CD14-positive monocyte (primary cell): ENCODE measurements at regions not wholly inside any gene's neighbourhood (a gene's known extent, or its start where the extent isn't known, plus 50 kb on each side); places are given as distances from the start of the nearest gene placed in this dataset.

Experiments
- DNase-seq, 3 donors: peaks; one replicate each; pipeline ENCODE4 v3.0.0-alpha.2; 2011 to 2022
- H2AFZ ChIP-seq: 2 replicates; pipeline ENCODE4 v1.6.0; 2012; ENCODE audit warnings: mild to moderate bottlenecking, low read depth, low read length, inconsistent platforms; ENCODE audit not compliant: insufficient read depth, poor library complexity, severe bottlenecking
- H3K27ac ChIP-seq, 2 donors: 1 replicate in 1 of 2; 2 replicates in 1 of 2; pipeline ENCODE4 v1.5.1; 2012 to 2013; ENCODE audit warnings: low read length in 2 of 2, control low read depth in 1 of 2, inconsistent platforms in 1 of 2, low read depth in 1 of 2, mild to moderate bottlenecking in 1 of 2
- H3K27me3 ChIP-seq, 2 donors: one replicate each; pipeline versions ENCODE4 v1.6.0 to v1.6.1; 2011 to 2013; ENCODE audit warnings: low read length in 2 of 2; ENCODE audit not compliant: control insufficient read depth in 2 of 2, insufficient read depth in 2 of 2
- H3K36me3 ChIP-seq, 2 donors: replicated peaks in 1 of 2; 1 replicate in 1 of 2; 2 replicates in 1 of 2; pipeline versions ENCODE4 v1.5.1 to v1.6.1; 2012 to 2013; ENCODE audit warnings: low read length in 2 of 2, control low read depth in 1 of 2, inconsistent platforms in 1 of 2, mild to moderate bottlenecking in 1 of 2; ENCODE audit not compliant: insufficient read depth in 2 of 2, control insufficient read depth in 1 of 2
- H3K4me1 ChIP-seq, 2 donors: 1 replicate in 1 of 2; 2 replicates in 1 of 2; pipeline versions ENCODE4 v1.5.1 to v1.6.1; 2012 to 2013; ENCODE audit warnings: low read length in 2 of 2, control low read depth in 1 of 2, inconsistent platforms in 1 of 2, mild to moderate bottlenecking in 1 of 2, moderate library complexity in 1 of 2; ENCODE audit not compliant: insufficient read depth in 2 of 2, control insufficient read depth in 1 of 2
- H3K4me2 ChIP-seq: replicated peaks from 2 replicates; pipeline ENCODE3; 2012; ENCODE audit warnings: low read length, moderate library complexity, mild to moderate bottlenecking; ENCODE audit not compliant: poor library complexity, severe bottlenecking; ENCODE audit errors: extremely low read depth
- H3K4me3 ChIP-seq, 3 experiments: fragments of 200-600 bp in 1 of 3; sonication (generic) in 1 of 3; replicated peaks in 1 of 3; 1 replicate in 2 of 3; 2 replicates in 1 of 3; pipeline ENCODE4 v1.5.1; 2011 to 2013; ENCODE audit warnings: low read length in 3 of 3, mild to moderate bottlenecking in 3 of 3, control low read depth in 2 of 3, low read depth in 2 of 3, inconsistent platforms in 1 of 3, moderate library complexity in 1 of 3
- H3K79me2 ChIP-seq: 2 replicates; pipeline ENCODE4 v1.6.0; 2012; ENCODE audit warnings: mild to moderate bottlenecking, control low read depth, inconsistent platforms, low read length, moderate library complexity; ENCODE audit not compliant: insufficient read depth
- H3K9ac ChIP-seq: 2 replicates; pipeline ENCODE4 v1.6.0; 2017; ENCODE audit warnings: low read length, mild to moderate bottlenecking; ENCODE audit not compliant: insufficient read depth, poor library complexity, severe bottlenecking
- H3K9me3 ChIP-seq, 2 donors: replicated peaks in 1 of 2; 1 replicate in 1 of 2; 2 replicates in 1 of 2; pipeline versions ENCODE4 v1.5.1 to v1.6.1; 2012 to 2013; ENCODE audit warnings: low read length in 2 of 2, control low read depth in 1 of 2; ENCODE audit not compliant: control insufficient read depth in 1 of 2, insufficient read depth in 1 of 2
- H4K20me1 ChIP-seq: 2 replicates; pipeline ENCODE4 v1.6.0; 2012; ENCODE audit warnings: mild to moderate bottlenecking, low read length, control low read depth, moderate library complexity; ENCODE audit not compliant: insufficient read depth
- H3K27ac Mint-ChIP-seq, 7 donors: one replicate each; pipeline ENCODE4 v1.8.0; 2020; ENCODE audit warnings: mild to moderate bottlenecking in 7 of 7, mixed read lengths in 7 of 7, moderate library complexity in 6 of 7, inconsistent platforms in 2 of 7
- H3K27me3 Mint-ChIP-seq, 3 donors: one replicate each; pipeline ENCODE4 v1.8.0; 2021 to 2022; ENCODE audit warnings: low read depth in 3 of 3, mild to moderate bottlenecking in 3 of 3, mixed read lengths in 3 of 3, moderate library complexity in 3 of 3, inconsistent platforms in 1 of 3
- H3K36me3 Mint-ChIP-seq, 2 donors: one replicate each; pipeline ENCODE4 v1.8.0; 2020; ENCODE audit warnings: mixed read lengths in 2 of 2, inconsistent platforms in 1 of 2, mild to moderate bottlenecking in 1 of 2
- H3K4me1 Mint-ChIP-seq: one replicate; pipeline ENCODE4 v1.8.0; 2020; ENCODE audit warnings: mild to moderate bottlenecking, mixed read lengths
- H3K4me3 Mint-ChIP-seq, 2 donors: one replicate each; pipeline ENCODE4 v1.8.0; 2020; ENCODE audit warnings: mild to moderate bottlenecking in 2 of 2, mixed read lengths in 2 of 2, moderate library complexity in 1 of 2
- H3K9me3 Mint-ChIP-seq, 7 donors: one replicate each; pipeline ENCODE4 v1.8.0; 2020 to 2022; ENCODE audit warnings: mixed read lengths in 7 of 7, mild to moderate bottlenecking in 6 of 7, moderate library complexity in 6 of 7, inconsistent platforms in 2 of 7
- WGBS: methylation state at CpG from one replicate; pipeline ENCODE4 v1.1.5; 2013; ENCODE audit warnings: missing lambda C conversion rate; ENCODE audit not compliant: insufficient coverage; 5-methylcytosine and 5-hydroxymethylcytosine counted together
- intact Hi-C, 2 donors: fragments of 100-400 bp; cut with micrococcal nuclease; formaldehyde crosslinking; loops; one replicate each; pipeline versions ENCODE4 v1.15.0 to v1.15.1; 2023
- TF ChIP-seq, protein P1 (sequence below): fragments of 200-600 bp; IDR thresholded peaks from one replicate; pipeline ENCODE4 v1.8.0; 2022; ENCODE audit warnings: antibody characterized with exemption, mild to moderate bottlenecking

DNA sequence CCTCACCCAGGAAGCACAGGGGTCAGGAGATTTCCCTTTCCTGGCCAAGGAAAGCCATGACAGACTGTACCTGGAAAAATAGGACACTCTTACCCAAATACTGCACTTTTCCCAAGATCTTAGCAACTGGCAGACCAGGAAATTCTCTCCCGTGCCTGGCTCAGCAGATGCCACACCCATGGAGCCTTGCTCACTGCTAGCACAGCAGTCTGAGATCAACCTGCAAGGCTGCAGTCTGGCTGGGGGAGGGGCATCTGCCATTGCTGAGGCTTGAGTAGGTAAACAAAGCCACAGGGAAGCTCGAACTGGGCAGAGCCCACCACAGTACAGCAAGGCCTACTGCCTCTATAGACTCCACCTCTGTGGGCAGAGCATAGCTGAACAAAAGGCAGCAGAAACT lies 567.3 kb upstream of the LMCD1 start:
- no peaks in the 10 kb centered on the region for H3K36me3 ChIP-seq
- 92% methylated on average over 2 of the region's 2 CpGs for WGBS
- no peak overlapping the region for H3K4me3 ChIP-seq
- TF ChIP-seq, protein P1, sequence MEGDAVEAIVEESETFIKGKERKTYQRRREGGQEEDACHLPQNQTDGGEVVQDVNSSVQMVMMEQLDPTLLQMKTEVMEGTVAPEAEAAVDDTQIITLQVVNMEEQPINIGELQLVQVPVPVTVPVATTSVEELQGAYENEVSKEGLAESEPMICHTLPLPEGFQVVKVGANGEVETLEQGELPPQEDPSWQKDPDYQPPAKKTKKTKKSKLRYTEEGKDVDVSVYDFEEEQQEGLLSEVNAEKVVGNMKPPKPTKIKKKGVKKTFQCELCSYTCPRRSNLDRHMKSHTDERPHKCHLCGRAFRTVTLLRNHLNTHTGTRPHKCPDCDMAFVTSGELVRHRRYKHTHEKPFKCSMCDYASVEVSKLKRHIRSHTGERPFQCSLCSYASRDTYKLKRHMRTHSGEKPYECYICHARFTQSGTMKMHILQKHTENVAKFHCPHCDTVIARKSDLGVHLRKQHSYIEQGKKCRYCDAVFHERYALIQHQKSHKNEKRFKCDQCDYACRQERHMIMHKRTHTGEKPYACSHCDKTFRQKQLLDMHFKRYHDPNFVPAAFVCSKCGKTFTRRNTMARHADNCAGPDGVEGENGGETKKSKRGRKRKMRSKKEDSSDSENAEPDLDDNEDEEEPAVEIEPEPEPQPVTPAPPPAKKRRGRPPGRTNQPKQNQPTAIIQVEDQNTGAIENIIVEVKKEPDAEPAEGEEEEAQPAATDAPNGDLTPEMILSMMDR, result no peak
- no peak for DNase-seq
- no peaks in the 10 kb centered on the region for H3K36me3 Mint-ChIP-seq
- no peaks in the 10 kb centered on the region for H4K20me1 ChIP-seq
- no peaks in the 10 kb centered on the region for H3K4me1 ChIP-seq
- no peak overlapping the region for H2AFZ ChIP-seq
- no peaks in the 10 kb centered on the region for H3K4me1 Mint-ChIP-seq
- intact Hi-C loops, result no loop called here
- H3K4me3 Mint-ChIP-seq, result no peak overlapping the region
- H3K4me2 ChIP-seq, result no peak overlapping the region
- peaks cover 6 to 16% of the 10 kb centered on the region in 2 donors for H3K9me3 ChIP-seq
- H3K27me3 Mint-ChIP-seq, result no peaks in the 10 kb centered on the region
- H3K79me2 ChIP-seq, result no peaks in the 10 kb centered on the region
- no peak overlapping the region for H3K9ac ChIP-seq
- H3K9me3 Mint-ChIP-seq, result peaks cover 8 to 24% (median 14%) of the 10 kb centered on the region in 7 donors
- no peak overlapping the region for H3K27ac ChIP-seq
- H3K27ac Mint-ChIP-seq, result no peak overlapping the region
- no peaks in the 10 kb centered on the region for H3K27me3 ChIP-seq

DNA sequence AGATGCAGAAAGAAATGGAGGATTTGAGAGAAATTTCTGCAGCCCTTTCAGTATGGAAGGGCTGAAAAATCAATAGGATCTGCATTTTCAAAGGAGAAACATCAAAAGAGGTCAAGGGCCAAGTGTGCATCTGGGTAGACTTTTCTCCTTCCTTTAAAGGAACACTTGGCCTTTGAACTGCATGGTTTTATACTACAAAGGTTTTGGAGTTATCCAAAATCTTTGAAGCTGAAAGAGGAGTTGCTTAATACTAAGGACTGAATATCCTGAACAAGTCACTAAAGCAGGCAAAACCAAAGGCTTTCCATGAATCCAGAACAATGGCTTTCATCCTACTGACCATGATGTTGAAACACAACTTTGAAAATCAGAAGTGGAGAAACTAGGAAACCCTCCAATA lies 553.7 kb upstream of the LMCD1 start:
- peaks cover 0 to 11% (median 2%) of the 10 kb centered on the region in 7 donors for H3K9me3 Mint-ChIP-seq
- no peaks in the 10 kb centered on the region for H3K79me2 ChIP-seq

More for the DNA sequence above, 553.7 kb upstream of the LMCD1 start:
- Histone ChIP-seq H4K20me1 (no peaks in the 10 kb centered on the region), H3K4me2 (no peak overlapping the region), H3K9me3 (peaks cover 0 to 2% of the 10 kb centered on the region in 2 donors), H2AFZ (no peak overlapping the region), H3K27me3 (no peaks in the 10 kb centered on the region), H3K9ac (no peak overlapping the region), H3K4me1 (no peaks in the 10 kb centered on the region), H3K36me3 (no peaks in the 10 kb centered on the region), H3K27ac (no peak overlapping the region), H3K4me3 (no peak overlapping the region)
- intact Hi-C loops, result no loop called here
- no peaks in the 10 kb centered on the region for H3K36me3 Mint-ChIP-seq
- no peaks in the 10 kb centered on the region for H3K27me3 Mint-ChIP-seq
- no peak for DNase-seq
- H3K4me1 Mint-ChIP-seq, result no peaks in the 10 kb centered on the region
- TF ChIP-seq, protein P1, result no peak
- no peak overlapping the region for H3K27ac Mint-ChIP-seq
- H3K4me3 Mint-ChIP-seq, result no peak overlapping the region
